ENCODE measurements at regions not wholly inside any gene's neighbourhood (a gene's known extent, or its start where the extent isn't known, plus 50 kb on each side); places are given as distances from the start of the nearest gene placed in this dataset.

- H3K9me1 ChIP-seq (ENCODE audit: insufficient read depth, low read length), result no peaks in the 10 kb centered on the region
- no peak overlapping the region for H2AFZ ChIP-seq (replicated peaks; ENCODE audit: low read length, poor library complexity)
- H3K4me2 ChIP-seq (ENCODE audit: low read depth, low read length), result no peak overlapping the region
- H2BK5ac ChIP-seq (ENCODE audit: low read depth, low read length, poor library complexity, severe bottlenecking), result no peak overlapping the region
- no peak overlapping the region for H3K23ac ChIP-seq (ENCODE audit: low read depth, low read length)
- H4K20me1 ChIP-seq (ENCODE audit: insufficient read depth, low read length), result no peaks in the 10 kb centered on the region
- no peaks in the 10 kb centered on the region for H3K36me3 ChIP-seq (ENCODE audit: control insufficient read depth, insufficient read depth, low read length)
- H3K9me3 ChIP-seq (ENCODE audit: control insufficient read depth, insufficient read depth, low read length), result no peaks in the 10 kb centered on the region; the same call in 1 of the 2 replicates
- H3K4me3 ChIP-seq (ENCODE audit: insufficient read depth, low read depth, low read length), result no peak overlapping the region
- no peaks in the 10 kb centered on the region for H3K79me1 ChIP-seq (ENCODE audit: low read depth in 1 of 2, low read length in 2 of 2)
- no peak overlapping the region for H4K8ac ChIP-seq (ENCODE audit: low read depth in 2 of 2, low read length in 2 of 2)
- no peaks in the 10 kb centered on the region for H3K27me3 ChIP-seq (ENCODE audit: control insufficient read depth, insufficient read depth, low read length)
- H3K27ac ChIP-seq (ENCODE audit: insufficient read depth, low read length), result no peak overlapping the region
- in situ Hi-C loops (cut with MboI; ENCODE audit: low sequenced_read_pairs) (no loop called here), intact Hi-C loops (cut with micrococcal nuclease) (no loop called here), dilution Hi-C loops (cut with HindIII; ENCODE audit: low sequenced_read_pairs, unreplicated experiment) (no loop called here)
- H3K14ac ChIP-seq (replicated peaks; ENCODE audit: low read depth, low read length), result no peak overlapping the region
- no peak for ATAC-seq (ENCODE audit: low read depth)
- no peak overlapping the region for H3K9ac ChIP-seq (ENCODE audit: low read depth, low read length)
- H2BK20ac ChIP-seq (ENCODE audit: low read depth, low read length), result no peak overlapping the region
- H2AK5ac ChIP-seq (ENCODE audit: low read depth, low read length), result no peak overlapping the region
- no peak overlapping the region for H3K18ac ChIP-seq (ENCODE audit: low read depth, low read length)
- no peak overlapping the region for H2BK120ac ChIP-seq (ENCODE audit: low read depth, low read length)
- H4K91ac ChIP-seq (ENCODE audit: insufficient read depth, low read depth, low read length), result no peak overlapping the region
- no TSS peak for BruUV-seq (replicated peaks)
- H2BK15ac ChIP-seq (ENCODE audit: low read depth, low read length), result no peak overlapping the region
- no peak for DNase-seq
- WGBS, 2 experiments (ENCODE audit: extremely low coverage in 2 of 2, insufficient read length in 1 of 2), result no CpG with 5 or more reads among the region's 4 CpGs
- no peak overlapping the region for H3K4ac ChIP-seq (ENCODE audit: low read depth, low read length)
- ChIA-PET CTCF (no interaction called here), POLR2A (ENCODE audit: unreplicated experiment) (no interaction called here)
- H3K4me1 ChIP-seq (ENCODE audit: control insufficient read depth, insufficient read depth, low read length), result no peaks in the 10 kb centered on the region
- TF ChIP-seq MAZ (IDR thresholded peaks at IDR 0.05; ENCODE audit: borderline replicate concordance, low read depth, low read length), result no peak
- TF ChIP-seq SMC3 (IDR thresholded peaks at IDR 0.05; ENCODE audit: low read depth, low read length), result no peak
- TF ChIP-seq CTCF (conservative IDR thresholded peaks at IDR 0.05; ENCODE audit: low read depth, low read length), result no peak
- TF ChIP-seq FOS (IDR thresholded peaks at IDR 0.05; ENCODE audit: low read depth, low read length), result no peak
- TF ChIP-seq CEBPB (IDR thresholded peaks at IDR 0.05; ENCODE audit: low read depth, low read length), result no peak
- TF ChIP-seq ELK1 (IDR thresholded peaks at IDR 0.05; ENCODE audit: borderline replicate concordance, low read depth, low read length), result no peak
- no peak for TF ChIP-seq POLR2A (IDR thresholded peaks at IDR 0.05; ENCODE audit: low read depth, low read length)
- no peak for TF ChIP-seq MXI1 (IDR thresholded peaks at IDR 0.05; ENCODE audit: borderline replicate concordance, low read depth, low read length)
- TF ChIP-seq BHLHE40 (IDR thresholded peaks at IDR 0.05; ENCODE audit: low read depth, low read length), result no peak
- TF ChIP-seq RAD21 (IDR thresholded peaks at IDR 0.05; ENCODE audit: low read length), result no peak
- TF ChIP-seq RCOR1 (IDR thresholded peaks at IDR 0.05; ENCODE audit: insufficient replicate concordance, low read length), result no peak
- TF ChIP-seq USF2 (IDR thresholded peaks at IDR 0.05; ENCODE audit: low read depth, low read length), result no peak
- no peak for TF ChIP-seq CHD1 (IDR thresholded peaks at IDR 0.05; ENCODE audit: low read depth, low read length)
- TF ChIP-seq RFX5 (IDR thresholded peaks at IDR 0.05; ENCODE audit: low read depth, low read length), result no peak
- TF ChIP-seq MAFK (IDR thresholded peaks at IDR 0.05; ENCODE audit: low read depth, low read length), result no peak
- TF ChIP-seq NFE2L2 (IDR thresholded peaks at IDR 0.05; ENCODE audit: low read depth, low read length), result no peak
- H2AK9ac ChIP-seq (replicated peaks; ENCODE audit: low read depth, low read length, poor library complexity), result no peak overlapping the region
- H4K5ac ChIP-seq (ENCODE audit: low read depth, low read length), result no peak overlapping the region
- H3K56ac ChIP-seq (ENCODE audit: extremely low read depth, insufficient read depth, low read length), result no peak overlapping the region
Measured at GRCh38 chr15:96702589-96702988, 372.1 kb downstream of the NR2F2 start.

All from IMR-90 (cell line).